ENCODE measurements at regions not wholly inside any gene's neighbourhood (a gene's known extent, or its start where the extent isn't known, plus 50 kb on each side); places are given as distances from the start of the nearest gene placed in this dataset.

DNA sequence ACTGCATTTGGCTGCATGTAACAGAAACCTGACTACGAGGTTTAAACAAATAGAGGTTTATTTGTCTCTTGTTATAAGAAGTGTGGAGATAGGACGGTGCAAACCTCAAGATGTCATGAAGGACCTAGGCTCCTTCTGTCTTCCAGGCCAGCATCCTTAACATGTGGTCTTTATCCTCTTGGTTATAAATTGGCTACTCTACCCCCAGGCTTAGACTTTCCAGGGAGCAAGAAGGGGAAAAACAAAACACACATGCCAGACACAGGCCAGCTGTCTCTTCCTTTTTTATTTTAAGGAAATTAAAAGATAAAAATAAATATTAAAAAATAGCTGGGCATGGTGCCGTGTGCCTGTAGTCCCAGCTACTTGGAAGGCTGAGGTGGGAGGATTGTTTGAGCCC is 51.3 kb upstream of the PRELP start:
- no peaks in the 10 kb centered on the region for H3K27me3 ChIP-seq (ENCODE audit: low read depth, low read length)
- TF ChIP-seq, protein P1, sequence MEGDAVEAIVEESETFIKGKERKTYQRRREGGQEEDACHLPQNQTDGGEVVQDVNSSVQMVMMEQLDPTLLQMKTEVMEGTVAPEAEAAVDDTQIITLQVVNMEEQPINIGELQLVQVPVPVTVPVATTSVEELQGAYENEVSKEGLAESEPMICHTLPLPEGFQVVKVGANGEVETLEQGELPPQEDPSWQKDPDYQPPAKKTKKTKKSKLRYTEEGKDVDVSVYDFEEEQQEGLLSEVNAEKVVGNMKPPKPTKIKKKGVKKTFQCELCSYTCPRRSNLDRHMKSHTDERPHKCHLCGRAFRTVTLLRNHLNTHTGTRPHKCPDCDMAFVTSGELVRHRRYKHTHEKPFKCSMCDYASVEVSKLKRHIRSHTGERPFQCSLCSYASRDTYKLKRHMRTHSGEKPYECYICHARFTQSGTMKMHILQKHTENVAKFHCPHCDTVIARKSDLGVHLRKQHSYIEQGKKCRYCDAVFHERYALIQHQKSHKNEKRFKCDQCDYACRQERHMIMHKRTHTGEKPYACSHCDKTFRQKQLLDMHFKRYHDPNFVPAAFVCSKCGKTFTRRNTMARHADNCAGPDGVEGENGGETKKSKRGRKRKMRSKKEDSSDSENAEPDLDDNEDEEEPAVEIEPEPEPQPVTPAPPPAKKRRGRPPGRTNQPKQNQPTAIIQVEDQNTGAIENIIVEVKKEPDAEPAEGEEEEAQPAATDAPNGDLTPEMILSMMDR (IDR thresholded peaks at IDR 0.05; ENCODE audit: low read depth, low read length): no peak
- TF ChIP-seq EZH2phosphoT487 (IDR thresholded peaks at IDR 0.05; ENCODE audit: low read depth): no peak
- no peak overlapping the region for H3K4me2 ChIP-seq (ENCODE audit: low read length)

DNA sequence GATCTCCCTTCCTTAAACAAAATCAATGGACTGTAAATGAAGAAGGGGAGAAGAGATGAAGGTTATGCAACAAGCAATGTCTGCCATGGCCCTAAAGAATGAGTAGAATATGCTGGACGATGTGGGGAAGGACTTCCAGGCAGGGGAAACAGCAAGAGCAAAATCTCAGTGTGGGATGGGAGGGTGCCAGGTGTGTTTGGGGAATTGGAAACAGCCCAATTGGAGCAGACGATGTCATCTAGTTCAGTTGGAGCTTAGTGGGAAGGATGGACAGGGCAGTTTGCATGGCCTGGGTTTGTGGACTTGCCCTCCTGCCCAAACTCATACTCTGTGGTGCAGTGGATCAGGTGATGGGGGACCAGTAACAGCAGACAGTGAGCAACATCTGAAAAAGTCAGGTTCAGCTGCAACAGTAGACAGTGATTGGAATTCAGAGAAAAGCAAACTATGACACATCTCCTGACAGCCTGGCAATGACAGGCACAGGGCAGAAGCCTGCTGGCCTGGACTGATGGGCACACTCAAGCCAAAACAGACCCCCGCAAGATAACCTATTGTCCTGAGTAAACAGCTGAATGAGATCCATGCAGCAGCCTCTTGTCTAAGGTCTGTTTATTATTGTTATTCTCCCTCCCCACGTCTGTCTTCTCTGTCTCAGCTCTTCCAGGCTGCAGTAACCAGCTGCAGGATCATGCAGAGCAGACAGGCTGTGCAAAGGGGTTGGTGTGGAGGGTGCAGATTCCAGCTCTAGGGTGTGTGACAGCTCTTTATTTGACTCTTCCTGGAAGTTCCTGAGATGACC is 50.5 kb upstream of the PRELP start:
- no peaks in the 10 kb centered on the region for H3K36me3 ChIP-seq (replicated peaks; ENCODE audit: low read depth, low read length)
- H3K79me2 ChIP-seq (ENCODE audit: low read length): no peaks in the 10 kb centered on the region
- no peaks in the 10 kb centered on the region for H3K27me3 ChIP-seq (ENCODE audit: low read depth, low read length)
- TF ChIP-seq EZH2phosphoT487 (IDR thresholded peaks at IDR 0.05; ENCODE audit: low read depth): no peak
- TF ChIP-seq, protein P1 (IDR thresholded peaks at IDR 0.05; ENCODE audit: low read depth, low read length): no peak
- peaks cover 54% of the 10 kb centered on the region for H3K4me1 ChIP-seq (ENCODE audit: low read length)
- H2AFZ ChIP-seq (ENCODE audit: low read depth, low read length): no peak overlapping the region
- no peak overlapping the region for H3K27ac ChIP-seq (ENCODE audit: low read length)
- H3K4me2 ChIP-seq (ENCODE audit: low read length): peak overlapping the region; percentile 59
- H3K9me3 ChIP-seq (ENCODE audit: insufficient read depth, low read length): no peaks in the 10 kb centered on the region
- H4K20me1 ChIP-seq (ENCODE audit: insufficient read depth, low read length): no peaks in the 10 kb centered on the region
- no peak overlapping the region for H3K9ac ChIP-seq (ENCODE audit: low read length)
- H3K4me3 ChIP-seq (ENCODE audit: low read length): no peak overlapping the region

More for the DNA sequence above, 51.3 kb upstream of the PRELP start:
- H2AFZ ChIP-seq (ENCODE audit: low read depth, low read length): no peak overlapping the region
- H4K20me1 ChIP-seq (ENCODE audit: insufficient read depth, low read length): no peaks in the 10 kb centered on the region
- H3K36me3 ChIP-seq (replicated peaks; ENCODE audit: low read depth, low read length): no peaks in the 10 kb centered on the region
- no peaks in the 10 kb centered on the region for H3K79me2 ChIP-seq (ENCODE audit: low read length)
- H3K9ac ChIP-seq (ENCODE audit: low read length): no peak overlapping the region
- H3K4me3 ChIP-seq (ENCODE audit: low read length): no peak overlapping the region
- no peaks in the 10 kb centered on the region for H3K9me3 ChIP-seq (ENCODE audit: insufficient read depth, low read length)
- no peak overlapping the region for H3K27ac ChIP-seq (ENCODE audit: low read length)
- peaks cover 47% of the 10 kb centered on the region for H3K4me1 ChIP-seq (ENCODE audit: low read length)

DNA sequence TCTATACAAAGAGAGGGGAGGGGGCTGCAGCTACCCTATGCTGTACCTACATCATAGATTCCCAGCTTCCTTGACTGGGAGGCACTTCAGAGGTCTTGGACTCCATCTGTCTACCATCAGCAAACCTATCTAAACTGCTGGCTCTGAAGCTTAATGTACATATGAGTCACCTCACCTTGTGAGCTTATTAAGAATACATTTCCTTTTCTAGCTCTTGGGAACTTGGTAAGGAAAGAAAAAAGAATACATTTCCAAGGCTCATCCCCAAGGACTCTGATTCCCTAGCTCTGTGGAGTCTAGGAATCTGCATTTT is 50.0 kb upstream of the PRELP start:
- Histone ChIP-seq H2AFZ (ENCODE audit: low read depth, low read length) (no peak overlapping the region), H3K9ac (ENCODE audit: low read length) (no peak overlapping the region), H3K4me3 (ENCODE audit: low read length) (peak overlapping the region; percentile 11; the same call in 1 of the 2 replicates), H3K27me3 (ENCODE audit: low read depth, low read length) (no peaks in the 10 kb centered on the region), H3K79me2 (ENCODE audit: low read length) (no peaks in the 10 kb centered on the region), H3K27ac (ENCODE audit: low read length) (no peak overlapping the region), H4K20me1 (ENCODE audit: insufficient read depth, low read length) (no peaks in the 10 kb centered on the region), H3K4me1 (ENCODE audit: low read length) (peaks cover 60% of the 10 kb centered on the region), H3K36me3 (replicated peaks; ENCODE audit: low read depth, low read length) (no peaks in the 10 kb centered on the region), H3K9me3 (ENCODE audit: insufficient read depth, low read length) (no peaks in the 10 kb centered on the region), H3K4me2 (ENCODE audit: low read length) (peak overlapping the region; percentile 59)
- TF ChIP-seq, protein P1 (IDR thresholded peaks at IDR 0.05; ENCODE audit: low read depth, low read length): no peak
- TF ChIP-seq EZH2phosphoT487 (IDR thresholded peaks at IDR 0.05; ENCODE audit: low read depth): no peak

Measured in OCI-LY3 (cell line).